Neural progenitor cell (in vitro differentiated cells): ENCODE measurements at regions not wholly inside any gene's neighbourhood (a gene's known extent, or its start where the extent isn't known, plus 50 kb on each side); places are given as distances from the start of the nearest gene placed in this dataset.
A peak's percentile ranks its signal among the peaks of the same experiment; 100 is the strongest.

Experiments used
- DNase-seq: peaks from one replicate; pipeline ENCODE4 v3.0.0-alpha.2; 2016; ENCODE audit warnings: low spot score
- H2AFZ ChIP-seq: fragments of 200-600 bp; sonication (generic); replicated peaks from 2 replicates; pipeline ENCODE4 v1.6.1; 2016; ENCODE audit warnings: antibody characterized with exemption
- H3F3A ChIP-seq: fragments of 200-600 bp; sonication (generic); 2 replicates; pipeline ENCODE4 v1.6.1; 2016; ENCODE audit warnings: antibody characterized with exemption, low read depth
- H3K27ac ChIP-seq: fragments of 200-600 bp; sonication (generic); 2 replicates; pipeline ENCODE4 v1.5.1; 2016; ENCODE audit warnings: mild to moderate bottlenecking
- H3K27me3 ChIP-seq: fragments of 200-600 bp; sonication (generic); 2 replicates; pipeline ENCODE4 v1.6.1; 2016; ENCODE audit warnings: mild to moderate bottlenecking, moderate library complexity
- H3K36me3 ChIP-seq: fragments of 200-600 bp; sonication (generic); 2 replicates; pipeline ENCODE4 v1.5.1; 2016
- H3K4me1 ChIP-seq: fragments of 200-600 bp; sonication (generic); 2 replicates; pipeline ENCODE4 v1.6.1; 2016; ENCODE audit warnings: mixed run types
- H3K4me2 ChIP-seq: fragments of 200-600 bp; sonication (generic); 2 replicates; pipeline ENCODE4 v1.6.1; 2016
- H3K4me3 ChIP-seq: fragments of 200-600 bp; sonication (generic); 2 replicates; pipeline ENCODE4 v1.5.1; 2016
- H3K79me2 ChIP-seq: fragments of 200-600 bp; sonication (generic); 2 replicates; pipeline ENCODE4 v1.6.1; 2016; ENCODE audit warnings: low read depth
- H3K9ac ChIP-seq: fragments of 200-600 bp; sonication (generic); 2 replicates; pipeline ENCODE4 v1.6.1; 2016
- H3K9me3 ChIP-seq: fragments of 200-600 bp; sonication (generic); 2 replicates; pipeline ENCODE4 v1.5.1; 2016; ENCODE audit warnings: low read depth
- H4K20me1 ChIP-seq: fragments of 200-600 bp; sonication (generic); 2 replicates; pipeline ENCODE4 v1.6.1; 2016; ENCODE audit warnings: low read depth
- H3K27ac Mint-ChIP-seq: 3 replicates; pipeline ENCODE4 v1.8.0; 2021; ENCODE audit warnings: mixed read lengths
- H3K27me3 Mint-ChIP-seq: 2 replicates; pipeline ENCODE4 v1.8.0; 2022; ENCODE audit warnings: low read depth, mild to moderate bottlenecking, inconsistent platforms, moderate library complexity, mixed read lengths; ENCODE audit not compliant: insufficient read depth
- H3K36me3 Mint-ChIP-seq: 3 replicates; pipeline ENCODE4 v1.8.0; 2021; ENCODE audit warnings: mixed read lengths
- H3K4me1 Mint-ChIP-seq: 3 replicates; pipeline ENCODE4 v1.8.0; 2021; ENCODE audit warnings: mixed read lengths
- H3K4me3 Mint-ChIP-seq: 3 replicates; pipeline ENCODE4 v1.8.0; 2021; ENCODE audit warnings: mild to moderate bottlenecking, moderate library complexity, mixed read lengths
- H3K9me3 Mint-ChIP-seq: 3 replicates; pipeline ENCODE4 v1.8.0; 2020; ENCODE audit warnings: mixed read lengths
- CTCF ChIP-seq: fragments of 200-600 bp; sonication (generic); IDR thresholded peaks from 2 replicates; pipeline ENCODE4 v1.5.1; 2017; ENCODE audit warnings: antibody characterized with exemption, mild to moderate bottlenecking
- EZH2 ChIP-seq: fragments of 200-600 bp; sonication (generic); IDR thresholded peaks from 2 replicates; pipeline ENCODE4 v1.6.1; 2017; ENCODE audit warnings: antibody characterized with exemption, mild to moderate bottlenecking, moderate library complexity
- EZH2phosphoT487 ChIP-seq: fragments of 200-600 bp; sonication (generic); IDR thresholded peaks from 2 replicates; pipeline ENCODE4 v1.6.1; 2017; ENCODE audit warnings: antibody characterized with exemption

- Histone ChIP-seq H3K27me3 (no peaks in the 10 kb centered on the region), H3F3A (no peaks in the 10 kb centered on the region), H4K20me1 (no peaks in the 10 kb centered on the region), H3K79me2 (no peaks in the 10 kb centered on the region), H3K4me2 (no peak overlapping the region), H3K36me3 (no peaks in the 10 kb centered on the region), H3K4me1 (no peaks in the 10 kb centered on the region), H3K9me3 (no peaks in the 10 kb centered on the region), H2AFZ (no peak overlapping the region), H3K27ac (no peak overlapping the region), H3K4me3 (no peak overlapping the region), H3K9ac (no peak overlapping the region)
- TF ChIP-seq EZH2 (no peak), CTCF (no peak), EZH2phosphoT487 (no peak)
- H3K36me3 Mint-ChIP-seq, result no peaks in the 10 kb centered on the region
- no peak for DNase-seq
- H3K27me3 Mint-ChIP-seq, result no peaks in the 10 kb centered on the region
- no peak overlapping the region for H3K27ac Mint-ChIP-seq
- H3K9me3 Mint-ChIP-seq, result no peaks in the 10 kb centered on the region
- no peak overlapping the region for H3K4me3 Mint-ChIP-seq
- no peaks in the 10 kb centered on the region for H3K4me1 Mint-ChIP-seq
Measured at GRCh38 chr2:63755965-63756364, 85.7 kb upstream of the UGP2 start.

GRCh38 chr2:63763391-63763941 is 78.2 kb upstream of the UGP2 start:
- Histone ChIP-seq H3K79me2 (no peaks in the 10 kb centered on the region), H3K27ac (no peak overlapping the region), H3F3A (peaks cover 4% of the 10 kb centered on the region), H3K27me3 (no peaks in the 10 kb centered on the region), H2AFZ (no peak overlapping the region), H4K20me1 (no peaks in the 10 kb centered on the region), H3K9ac (no peak overlapping the region), H3K9me3 (peaks cover 16% of the 10 kb centered on the region), H3K4me1 (peaks cover 18% of the 10 kb centered on the region), H3K4me3 (no peak overlapping the region), H3K36me3 (peaks cover 9% of the 10 kb centered on the region), H3K4me2 (no peak overlapping the region)
- no peak for DNase-seq
- Mint-ChIP-seq H3K27ac (no peak overlapping the region), H3K36me3 (no peaks in the 10 kb centered on the region), H3K4me1 (peaks cover 17% of the 10 kb centered on the region), H3K9me3 (peaks cover 12% of the 10 kb centered on the region), H3K4me3 (no peak overlapping the region), H3K27me3 (no peaks in the 10 kb centered on the region)
- TF ChIP-seq EZH2phosphoT487 (no peak), EZH2 (no peak)

- Histone ChIP-seq H3K4me2 (peak overlapping the region; percentile 38), H3K9ac (no peak overlapping the region)
Measured at GRCh38 chr2:63764630-63765029, 77.1 kb upstream of the UGP2 start.

More at GRCh38 chr2:63764630-63765029, 77.1 kb upstream of the UGP2 start:
- Histone ChIP-seq H3K79me2 (no peaks in the 10 kb centered on the region), H3F3A (peaks cover 9% of the 10 kb centered on the region), H4K20me1 (no peaks in the 10 kb centered on the region), H3K4me1 (peaks cover 22% of the 10 kb centered on the region), H3K27me3 (no peaks in the 10 kb centered on the region), H2AFZ (peak overlapping the region; percentile 45), H3K27ac (no peak overlapping the region), H3K9me3 (peaks cover 16% of the 10 kb centered on the region), H3K4me3 (no peak overlapping the region), H3K36me3 (peaks cover 9% of the 10 kb centered on the region)
- Mint-ChIP-seq H3K4me3 (no peak overlapping the region), H3K9me3 (peaks cover 12% of the 10 kb centered on the region), H3K27me3 (no peaks in the 10 kb centered on the region), H3K27ac (peak overlapping the region; percentile 3), H3K36me3 (no peaks in the 10 kb centered on the region), H3K4me1 (peaks cover 17% of the 10 kb centered on the region)
- no peak for DNase-seq
- TF ChIP-seq EZH2phosphoT487 (no peak), EZH2 (no peak), CTCF (no peak)
